HG02840 (cell line): ENCODE measurements at regions not wholly inside any gene's neighbourhood (a gene's known extent, or its start where the extent isn't known, plus 50 kb on each side); places are given as distances from the start of the nearest gene placed in this dataset.
"Not testable (repeated sequence)": the region's sequence is repeated elsewhere in the genome, so short reads cannot be mapped to it uniquely, and the experiment has no call there.

ENCODE experiments used
- ATAC-seq: cut with Tn5 transposase; IDR thresholded peaks from one replicate; pipeline ENCODE4 v1.9.1; 2021; ENCODE audit warnings: mild to moderate bottlenecking, moderate library complexity, moderate number of reproducible peaks; ENCODE audit not compliant: unreplicated experiment, low FRiP score

DNA sequence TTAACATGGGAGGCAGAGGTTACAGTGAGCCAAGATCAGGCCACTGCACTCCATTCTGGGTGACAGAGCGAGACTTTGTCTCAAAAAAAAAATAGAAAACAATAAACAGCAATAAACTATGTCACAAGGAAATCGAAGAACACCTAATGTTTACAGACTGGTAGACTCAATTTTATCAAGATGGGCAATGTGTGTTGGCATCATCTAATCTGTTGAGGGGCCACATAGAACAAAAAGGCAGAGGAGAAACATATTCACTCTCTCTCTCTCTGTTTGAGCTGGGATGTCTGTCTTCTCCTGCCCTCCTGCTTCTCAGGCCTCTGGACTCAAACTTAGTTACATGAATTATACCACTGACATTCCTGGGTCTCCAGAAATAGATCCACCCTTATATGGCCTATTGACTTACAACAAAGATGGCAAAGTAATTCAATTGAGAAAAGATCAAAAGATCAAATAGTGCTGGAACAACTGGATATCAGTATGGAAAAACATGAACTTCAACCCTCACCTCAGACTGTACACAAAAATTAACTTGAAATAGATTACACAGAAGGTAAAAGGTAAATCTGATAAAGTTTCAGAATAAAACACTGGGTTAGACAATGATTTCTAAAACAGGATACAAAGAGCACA lies 703.8 kb upstream of the CRIM1 start:
- ATAC-seq: no peak

DNA sequence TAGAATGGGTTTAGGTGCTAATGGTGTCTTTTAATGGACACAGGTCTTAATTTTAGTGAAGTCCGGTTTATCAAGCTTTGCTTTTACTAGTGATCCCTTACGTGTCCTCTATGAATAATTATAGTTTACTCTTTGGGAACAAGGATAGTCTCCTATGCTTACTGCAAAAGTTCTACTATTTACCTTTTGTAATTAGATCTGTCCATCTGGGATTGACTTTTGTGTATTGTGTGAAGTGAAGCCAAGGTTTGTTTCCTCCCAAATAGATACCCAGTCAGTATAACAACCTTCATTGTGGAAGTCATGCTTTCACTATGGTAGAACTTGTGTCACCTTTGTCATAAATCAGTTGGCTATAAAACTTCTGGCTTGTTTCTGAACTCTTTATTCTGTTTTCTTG lies 740.9 kb upstream of the CRIM1 start:
- ATAC-seq: no peak

DNA sequence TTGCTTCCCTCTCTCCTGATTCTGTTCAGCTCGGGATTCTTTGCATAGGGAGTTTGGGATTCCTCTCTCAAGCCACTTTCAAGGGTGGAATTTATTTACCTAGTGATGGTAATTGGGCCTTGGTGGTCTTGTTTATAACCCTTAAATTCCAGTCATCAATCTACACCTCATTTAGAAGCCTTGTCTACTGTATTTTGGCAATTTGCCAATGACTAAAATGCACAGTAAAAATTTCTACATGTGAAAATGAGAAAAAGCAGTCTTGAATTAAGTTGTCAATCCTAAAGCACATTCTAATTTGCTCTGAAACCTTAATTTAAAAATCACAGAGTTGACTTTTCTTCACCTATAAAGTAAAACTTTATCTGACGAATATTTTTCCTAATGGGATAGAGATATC lies 749.2 kb upstream of the CRIM1 start:
- ATAC-seq: no peak

DNA sequence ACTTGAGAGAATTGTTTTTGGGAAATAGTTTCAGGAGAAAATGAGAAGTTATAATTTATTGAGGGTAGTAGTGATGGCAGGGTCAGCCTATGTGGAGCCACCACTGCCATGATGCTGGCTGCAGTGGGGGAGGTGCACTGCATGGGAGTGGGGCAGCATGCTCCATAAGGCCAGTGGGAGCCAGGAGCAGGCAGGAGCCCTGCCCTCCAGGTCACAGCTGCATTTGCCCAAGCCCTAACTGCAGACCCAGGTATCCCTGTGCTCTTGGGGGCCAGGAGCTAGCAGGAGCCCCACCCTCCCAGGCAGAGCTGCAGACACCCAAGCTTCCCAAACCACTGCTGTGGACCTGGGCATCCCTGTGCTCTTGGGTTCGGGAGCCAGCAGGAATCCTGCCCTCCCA lies 757.3 kb upstream of the CRIM1 start:
- ATAC-seq: no peak

DNA sequence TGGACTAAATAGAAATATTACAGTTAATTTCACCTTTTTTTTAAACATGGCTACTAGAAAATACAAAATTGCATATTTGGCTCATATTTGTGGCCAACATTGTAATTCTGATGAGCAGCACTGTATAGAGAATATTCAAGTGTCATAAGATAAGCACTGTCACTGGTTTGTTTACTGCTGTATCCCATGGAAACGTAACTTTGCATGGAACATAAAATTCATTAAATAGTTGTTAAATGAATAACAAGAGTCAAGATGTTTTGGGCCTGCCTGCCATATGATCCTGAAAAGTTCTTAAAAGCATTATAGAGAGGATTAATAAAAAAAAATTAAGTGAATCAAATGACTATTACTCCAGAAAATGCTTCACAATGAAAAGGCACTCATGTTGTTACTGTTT lies 763.7 kb upstream of the CRIM1 start:
- no peak for ATAC-seq

DNA sequence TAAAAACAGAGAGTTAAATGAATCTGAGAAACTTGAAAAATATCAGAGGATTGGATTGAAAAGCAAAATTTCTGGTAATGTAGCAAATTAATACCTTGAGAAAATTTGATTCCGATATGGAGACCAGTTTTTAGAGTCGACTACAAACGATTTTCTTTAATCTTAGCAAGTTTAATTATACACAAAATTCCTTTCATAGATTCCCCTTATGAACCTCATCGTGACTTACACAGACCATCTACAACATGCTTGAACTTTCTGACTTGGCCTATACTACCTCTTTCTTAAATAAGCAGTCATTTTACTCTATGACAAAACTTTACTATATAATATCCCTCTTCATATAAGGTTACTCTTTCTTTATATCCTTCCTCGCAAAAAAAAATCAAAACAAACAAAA lies 769.6 kb upstream of the CRIM1 start:
- ATAC-seq: no peak

DNA sequence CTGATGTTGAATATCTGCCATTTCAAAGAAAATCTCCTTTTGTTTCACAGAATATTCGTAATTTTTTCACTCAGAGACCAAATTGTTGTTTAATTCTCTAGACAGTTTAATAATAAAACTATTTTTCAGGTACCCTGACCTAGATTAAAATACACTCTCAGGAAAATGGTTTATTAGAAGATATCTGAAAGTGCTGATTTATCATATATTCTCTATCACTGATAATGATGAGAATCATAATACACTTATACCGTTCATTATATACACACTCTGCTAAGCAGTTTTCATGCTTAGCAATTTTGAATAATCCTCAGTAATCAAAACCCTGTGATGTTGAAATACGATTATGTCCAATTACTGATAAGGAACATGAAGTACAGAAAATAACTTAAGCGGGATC lies 772.9 kb upstream of the CRIM1 start:
- no peak for ATAC-seq

DNA sequence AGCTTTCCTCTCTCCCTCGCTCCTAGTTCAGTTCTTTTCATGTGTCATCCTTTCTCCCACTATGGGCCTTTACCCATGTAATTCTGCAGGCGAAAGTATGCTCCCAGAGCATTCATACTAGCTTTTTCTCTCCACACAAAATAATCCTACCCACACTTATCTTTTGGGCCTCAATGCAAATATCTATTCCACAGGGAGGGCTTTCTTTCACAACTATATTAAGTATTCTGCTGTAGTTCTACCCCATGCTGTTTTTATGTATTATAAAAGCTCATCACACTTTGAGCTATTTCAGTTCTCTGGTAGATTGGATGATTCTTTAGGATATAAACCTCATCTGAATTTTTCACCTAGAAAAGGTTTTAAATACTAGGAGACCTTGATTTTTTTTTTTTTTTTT lies 774.6 kb upstream of the CRIM1 start:
- ATAC-seq: no peak

DNA sequence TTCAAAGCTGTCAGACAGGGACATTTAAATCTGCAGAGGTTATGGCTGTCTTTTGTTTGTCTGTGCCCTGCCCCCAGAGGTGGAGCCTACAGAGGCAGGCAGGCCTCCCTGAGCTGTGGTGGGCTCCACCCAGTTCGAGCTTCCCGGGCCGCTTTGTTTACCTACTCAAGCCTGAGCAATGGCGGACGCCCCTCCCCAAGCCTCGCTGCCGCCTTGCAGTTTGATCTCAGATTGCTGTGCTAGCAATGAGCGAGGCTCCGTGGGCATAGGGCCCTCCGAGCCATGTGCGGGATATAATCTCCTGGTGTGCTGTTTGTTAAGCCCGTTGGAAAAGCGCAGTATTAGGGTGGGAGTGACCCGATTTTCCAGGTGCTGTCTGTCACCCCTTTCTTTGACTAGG lies 787.0 kb upstream of the CRIM1 start:
- not testable (repeated sequence) for ATAC-seq

DNA sequence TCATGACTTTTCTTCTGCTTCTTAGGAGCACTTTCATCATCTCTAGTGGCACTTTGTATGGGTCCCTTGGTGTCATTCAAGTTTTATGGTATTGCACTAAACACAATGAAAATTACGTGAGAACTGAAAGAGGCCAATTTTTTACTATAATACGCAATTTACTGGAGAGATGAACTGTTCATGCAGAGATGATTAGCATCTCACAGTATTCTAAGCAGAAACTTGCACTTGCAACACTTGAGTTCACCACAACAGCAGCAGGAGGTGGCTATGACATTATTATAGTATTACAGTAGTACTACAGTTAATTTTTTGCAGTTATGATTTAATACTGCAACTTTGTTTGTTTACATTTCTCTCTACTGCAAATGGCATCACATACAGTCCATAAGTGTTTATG lies 793.1 kb upstream of the CRIM1 start:
- no peak for ATAC-seq

DNA sequence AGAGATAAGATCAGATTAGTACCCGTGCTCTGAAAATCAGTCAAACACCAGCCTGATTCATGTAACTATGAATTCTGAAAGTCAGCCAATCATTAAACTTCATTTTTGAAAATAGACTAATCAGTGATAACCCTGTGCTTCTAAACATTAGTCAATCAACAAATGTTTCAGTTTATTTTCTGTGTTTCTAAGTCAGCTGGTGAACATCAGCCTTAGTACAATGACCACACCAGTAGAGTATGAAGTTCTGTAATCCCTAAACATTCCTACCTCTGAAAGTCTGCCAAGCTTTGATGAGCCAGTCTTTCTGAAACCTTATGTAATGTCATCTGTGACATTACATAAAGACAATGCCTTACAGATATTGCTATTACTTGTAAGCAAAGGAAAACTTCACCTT lies 807.4 kb upstream of the CRIM1 start:
- no peak for ATAC-seq

DNA sequence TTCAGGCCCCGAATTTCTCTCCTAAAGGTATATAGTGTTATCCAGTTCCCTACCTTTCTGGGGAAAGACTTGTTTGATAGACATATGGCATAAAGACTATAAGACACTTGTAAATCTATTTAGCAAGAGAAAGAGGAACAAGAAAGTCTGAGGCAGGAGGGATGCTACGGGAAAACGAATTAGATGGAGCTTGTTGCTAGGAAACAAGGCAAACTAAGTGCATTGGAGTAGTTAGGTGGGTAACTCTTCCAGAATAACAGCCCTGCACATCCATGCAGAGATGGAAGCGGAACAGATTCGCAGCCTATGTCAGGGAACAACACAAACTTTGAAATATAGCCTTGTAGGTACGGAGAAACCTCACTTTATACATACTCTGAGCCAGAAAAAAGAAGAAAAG lies 810.3 kb upstream of the CRIM1 start:
- ATAC-seq: no peak

DNA sequence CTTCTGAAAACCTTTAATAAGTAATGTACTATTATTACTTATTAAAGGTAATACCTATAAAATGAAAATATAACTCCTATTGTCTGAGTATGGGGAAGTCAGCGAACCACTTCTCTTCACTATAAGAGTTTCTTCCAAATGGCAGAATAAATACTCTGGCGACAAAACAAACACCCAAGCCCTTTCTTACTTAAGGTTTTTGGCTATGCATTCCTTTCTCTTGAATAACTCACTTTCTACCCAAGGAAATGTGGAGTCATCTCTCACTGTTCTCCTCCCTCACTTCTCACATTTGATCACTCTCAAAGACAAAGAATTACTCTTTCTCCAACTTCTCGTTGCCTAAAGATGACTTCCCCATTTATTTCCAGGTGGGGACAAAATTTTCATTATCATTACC lies 816.8 kb upstream of the CRIM1 start:
- no peak for ATAC-seq

DNA sequence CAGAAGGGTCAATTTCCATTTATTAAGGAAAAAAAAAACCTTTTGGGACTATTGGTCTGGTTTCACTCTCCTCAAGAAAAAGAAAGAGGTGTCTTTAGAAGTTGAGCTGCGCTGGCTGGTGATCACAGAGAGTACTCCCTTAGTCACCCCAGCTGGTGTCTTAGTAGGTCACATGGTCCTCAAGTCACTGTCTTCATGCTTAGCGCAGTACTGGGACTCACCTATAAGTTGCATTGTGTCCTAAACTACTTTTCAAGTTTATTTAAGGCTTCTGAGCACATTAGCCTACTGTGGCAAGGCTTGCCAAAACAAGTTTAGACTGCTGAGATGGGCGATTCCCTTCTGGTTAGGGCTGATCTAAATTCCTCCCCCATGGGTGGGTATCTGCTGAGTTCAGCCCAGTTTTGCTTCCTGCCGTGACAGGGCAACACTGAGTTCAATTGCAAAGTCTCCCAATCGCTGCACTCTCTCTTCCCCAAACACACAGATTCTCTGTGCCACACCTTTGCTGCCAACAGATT lies 824.9 kb upstream of the CRIM1 start:
- ATAC-seq: no peak

DNA sequence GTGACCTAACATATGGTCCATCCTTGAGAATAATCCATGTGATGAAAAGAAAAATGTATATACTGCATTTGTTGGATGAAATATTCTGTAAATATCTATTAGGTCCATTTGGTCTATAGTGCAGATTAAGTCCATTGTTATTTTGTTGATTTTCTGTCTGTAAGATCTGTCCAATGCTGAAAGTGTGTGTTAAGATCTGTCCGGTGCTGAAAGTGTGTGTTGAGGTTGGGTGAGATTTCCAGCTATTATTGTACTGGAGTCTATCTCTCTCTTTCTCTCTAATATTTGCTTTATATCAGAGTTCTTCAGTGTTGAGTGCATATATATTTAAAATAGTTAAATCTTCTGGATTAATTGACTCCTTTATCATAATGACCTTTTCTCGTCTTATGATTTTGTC lies 828.8 kb upstream of the CRIM1 start:
- no peak for ATAC-seq

DNA sequence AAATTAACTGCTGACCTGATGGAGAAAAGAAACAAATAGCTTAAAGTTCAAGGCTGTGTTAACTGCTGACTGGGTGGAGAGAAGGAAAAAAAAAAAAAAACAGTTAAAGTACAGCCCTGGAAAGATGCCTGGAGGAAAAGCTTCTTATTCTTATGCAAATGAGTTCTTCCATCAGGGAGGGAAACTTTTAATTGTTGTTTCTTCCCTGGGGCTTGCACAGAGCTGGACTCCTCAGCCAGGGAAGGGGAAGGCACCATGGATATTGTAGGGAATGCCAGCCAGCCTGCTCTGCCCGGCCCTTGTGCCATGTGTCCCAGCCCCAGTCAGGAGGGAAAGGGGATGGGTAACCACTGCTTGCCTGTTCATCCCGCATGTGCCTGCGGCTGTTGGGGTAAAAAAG lies 833.1 kb upstream of the CRIM1 start:
- no peak for ATAC-seq

DNA sequence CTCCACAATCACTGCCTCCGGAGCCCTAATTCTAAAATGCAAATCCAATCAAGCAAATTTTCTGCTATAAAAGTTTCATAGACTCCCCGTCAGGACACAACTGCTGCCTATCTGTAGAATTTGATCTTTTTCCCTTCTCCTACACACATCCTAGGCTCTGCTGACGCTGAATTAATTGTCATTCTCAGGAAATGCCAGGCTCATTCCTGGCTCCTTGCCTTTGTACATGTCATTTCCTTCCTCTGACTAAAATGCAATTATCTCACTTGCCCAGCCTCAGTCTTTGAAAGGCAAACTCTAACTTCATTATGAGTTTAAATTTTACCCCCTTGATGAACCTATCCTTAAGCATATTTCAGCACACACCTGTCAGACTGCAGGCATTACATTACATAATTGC lies 844.9 kb upstream of the CRIM1 start:
- ATAC-seq: no peak

DNA sequence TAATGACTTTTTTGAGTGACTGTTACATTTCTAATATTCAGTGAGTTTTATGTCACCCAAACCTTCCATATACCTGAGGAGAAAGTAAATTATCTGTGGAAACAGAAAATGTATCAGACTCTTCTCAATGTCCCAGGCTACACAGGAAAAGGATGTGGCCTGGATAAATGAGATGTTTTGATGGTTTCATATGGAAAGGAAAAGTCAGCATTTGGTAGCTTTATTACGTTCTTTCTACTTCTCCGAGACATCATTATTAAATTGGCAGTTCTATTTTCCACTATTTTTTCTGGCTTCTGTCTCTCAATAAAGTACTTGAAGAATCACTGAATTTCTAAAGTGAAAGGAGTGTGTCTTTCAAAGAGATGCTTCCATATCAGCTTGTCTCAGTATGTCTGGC lies 847.0 kb upstream of the CRIM1 start:
- no peak for ATAC-seq

DNA sequence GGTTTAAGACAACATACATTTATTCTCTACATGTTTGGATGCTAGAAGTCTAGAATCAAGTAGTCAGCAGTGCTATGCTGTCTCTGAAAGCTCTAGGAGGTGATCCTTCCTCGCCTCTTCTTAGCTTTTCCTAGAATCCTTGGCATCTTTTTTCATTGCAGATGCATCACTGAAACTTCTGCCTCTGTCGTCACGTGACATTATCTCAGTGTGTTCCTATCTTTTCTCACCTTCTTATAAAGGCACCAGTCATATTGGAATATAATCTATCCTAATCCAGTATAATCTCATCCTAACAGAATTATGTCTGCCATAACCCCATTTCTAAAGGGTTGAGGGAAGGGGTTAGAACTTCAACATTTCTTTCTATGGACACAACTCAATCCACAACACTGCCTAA lies 851.2 kb upstream of the CRIM1 start:
- ATAC-seq: no peak

DNA sequence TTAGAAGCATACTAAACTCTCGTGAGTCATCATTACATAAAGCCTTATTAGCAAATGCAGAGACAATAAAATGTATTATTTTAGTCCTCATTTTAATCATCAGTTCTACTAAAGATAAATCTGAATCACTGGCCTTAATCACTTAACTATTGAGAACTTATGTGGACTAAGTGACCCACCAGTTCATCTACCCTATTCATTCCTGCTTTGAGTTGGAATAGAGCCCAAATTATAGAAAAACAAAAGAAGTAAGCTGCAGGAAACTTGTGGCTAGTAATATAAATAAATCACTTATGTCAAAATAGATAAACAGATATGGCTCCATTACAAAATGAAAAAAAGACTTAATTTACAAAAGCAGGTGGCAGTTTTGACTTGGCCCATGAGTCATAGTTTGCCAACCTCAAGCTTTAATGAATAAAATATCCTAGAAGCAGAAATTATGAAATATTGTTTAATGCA lies 851.8 kb upstream of the CRIM1 start:
- no peak for ATAC-seq

DNA sequence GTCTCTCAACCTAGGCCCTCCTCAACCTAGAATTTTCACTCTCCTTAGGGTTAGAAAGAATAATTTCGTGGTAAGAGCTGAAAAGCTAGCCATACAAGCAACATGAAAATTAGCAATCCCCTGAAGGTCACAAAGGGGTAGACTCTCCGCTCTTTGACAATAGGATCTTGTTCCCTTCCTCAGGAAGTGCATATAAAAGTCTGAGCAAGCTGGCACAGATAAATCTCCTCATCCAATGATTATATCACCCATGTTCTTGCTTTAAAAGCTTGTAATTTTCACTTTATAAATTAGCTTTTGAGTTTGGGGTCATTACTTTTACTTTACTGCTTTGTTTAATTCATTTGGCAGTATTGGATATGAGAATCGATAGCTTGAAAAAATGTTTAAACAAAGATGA lies 852.3 kb upstream of the CRIM1 start:
- no peak for ATAC-seq

DNA sequence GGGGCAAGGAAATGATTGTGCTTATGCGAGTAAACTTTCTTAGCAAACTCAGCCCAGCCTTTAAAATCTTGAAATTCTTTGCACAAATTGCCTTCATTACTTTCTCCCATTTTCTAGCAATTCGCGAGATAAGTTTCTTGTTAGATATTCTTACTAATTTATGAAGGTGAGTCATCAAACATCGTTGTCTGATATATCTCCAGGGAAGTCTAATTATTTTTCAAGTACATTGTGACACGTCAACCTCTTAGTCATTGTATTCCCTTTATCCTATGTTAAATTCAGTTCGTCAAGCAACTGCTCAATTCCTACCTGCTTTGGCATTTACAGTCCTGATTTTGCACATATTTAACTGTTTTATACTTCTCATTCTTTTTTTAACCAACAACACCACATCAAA lies 854.5 kb upstream of the CRIM1 start:
- no peak for ATAC-seq

DNA sequence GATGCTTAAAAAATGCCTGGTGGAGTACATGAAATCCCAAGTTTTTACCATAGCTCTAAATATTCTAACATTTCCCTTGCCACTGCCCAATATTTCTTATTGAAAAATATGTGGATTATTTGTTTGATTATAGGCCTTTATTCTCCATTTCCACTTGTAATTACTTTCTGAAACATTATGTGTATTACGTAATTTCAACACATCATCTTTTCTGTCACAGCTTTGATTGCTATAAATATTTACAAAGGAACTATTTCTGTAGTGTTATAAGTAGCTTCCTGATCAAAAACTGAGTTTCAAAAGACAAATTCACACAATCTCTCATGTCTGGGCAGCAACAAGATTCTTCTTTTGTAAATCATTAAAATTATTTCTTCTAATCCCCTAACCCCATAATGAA lies 859.6 kb upstream of the CRIM1 start:
- ATAC-seq: no peak
